Nephron progenitor cell (in vitro differentiated cells): ENCODE measurements at regions not wholly inside any gene's neighbourhood (a gene's known extent, or its start where the extent isn't known, plus 50 kb on each side); places are given as distances from the start of the nearest gene placed in this dataset.

ENCODE experiments used
- DNase-seq: peaks from one replicate; pipeline ENCODE4 v3.0.0; 2021
- H3K27ac Mint-ChIP-seq: 2 replicates; pipeline ENCODE4 v1.8.0; 2021; ENCODE audit warnings: mild to moderate bottlenecking, moderate library complexity, mixed read lengths
- H3K27me3 Mint-ChIP-seq: 2 replicates; pipeline ENCODE4 v1.8.0; 2021; ENCODE audit warnings: mild to moderate bottlenecking, low read depth, mixed read lengths; ENCODE audit not compliant: poor library complexity
- H3K36me3 Mint-ChIP-seq: 2 replicates; pipeline ENCODE4 v1.8.0; 2021; ENCODE audit warnings: low read depth, mixed read lengths
- H3K4me1 Mint-ChIP-seq: 2 replicates; pipeline ENCODE4 v1.8.0; 2021; ENCODE audit warnings: mixed read lengths
- H3K4me3 Mint-ChIP-seq: 2 replicates; pipeline ENCODE4 v1.8.0; 2021; ENCODE audit warnings: mild to moderate bottlenecking, moderate library complexity, mixed read lengths
- H3K9me3 Mint-ChIP-seq: 2 replicates; pipeline ENCODE4 v1.8.0; 2021; ENCODE audit warnings: mild to moderate bottlenecking, moderate library complexity, mixed read lengths
- CTCF ChIP-seq: fragments of 200-600 bp; sonication (generic); IDR thresholded peaks from 2 replicates; pipeline ENCODE4 v1.5.0; 2021; ENCODE audit warnings: antibody characterized with exemption

GRCh38 chr5:123721675-123722276 is 209.8 kb downstream of the CSNK1G3 start:
- no peak for TF ChIP-seq CTCF
- DNase-seq: no peak
- H3K9me3 Mint-ChIP-seq: peaks cover 35% of the 10 kb centered on the region
- H3K4me3 Mint-ChIP-seq: no peak overlapping the region
- peaks cover 11% of the 10 kb centered on the region for H3K36me3 Mint-ChIP-seq
- peaks cover 3% of the 10 kb centered on the region for H3K27me3 Mint-ChIP-seq
- H3K27ac Mint-ChIP-seq: peak overlapping the region; percentile 52
- peaks cover 14% of the 10 kb centered on the region for H3K4me1 Mint-ChIP-seq

- H3K4me1 Mint-ChIP-seq: peaks cover 14% of the 10 kb centered on the region
Observed at GRCh38 chr5:123720955-123721354, 209.0 kb downstream of the CSNK1G3 start.

GRCh38 chr5:123720339-123720738 is 208.4 kb downstream of the CSNK1G3 start:
- H3K4me1 Mint-ChIP-seq: peaks cover 14% of the 10 kb centered on the region
- H3K4me3 Mint-ChIP-seq: no peak overlapping the region
- no peak for DNase-seq
- no peak for TF ChIP-seq CTCF
- H3K27me3 Mint-ChIP-seq: peaks cover 3% of the 10 kb centered on the region
- no peaks in the 10 kb centered on the region for H3K36me3 Mint-ChIP-seq
- no peak overlapping the region for H3K27ac Mint-ChIP-seq
- peaks cover 22% of the 10 kb centered on the region for H3K9me3 Mint-ChIP-seq

More at GRCh38 chr5:123720955-123721354, 209.0 kb downstream of the CSNK1G3 start:
- H3K4me3 Mint-ChIP-seq: no peak overlapping the region
- H3K27me3 Mint-ChIP-seq: peaks cover 3% of the 10 kb centered on the region
- peaks cover 26% of the 10 kb centered on the region for H3K9me3 Mint-ChIP-seq
- DNase-seq: no peak
- no peak overlapping the region for H3K27ac Mint-ChIP-seq
- H3K36me3 Mint-ChIP-seq: peaks cover 3% of the 10 kb centered on the region
- TF ChIP-seq CTCF: no peak

GRCh38 chr5:123719004-123719403 is 207.0 kb downstream of the CSNK1G3 start:
- Mint-ChIP-seq H3K27me3 (peaks cover 3% of the 10 kb centered on the region), H3K27ac (no peak overlapping the region), H3K4me1 (peaks cover 14% of the 10 kb centered on the region), H3K9me3 (peaks cover 21% of the 10 kb centered on the region), H3K36me3 (no peaks in the 10 kb centered on the region), H3K4me3 (no peak overlapping the region)
- no peak for DNase-seq
- no peak for TF ChIP-seq CTCF

GRCh38 chr5:123718238-123718637 is 206.3 kb downstream of the CSNK1G3 start:
- Mint-ChIP-seq H3K9me3 (peaks cover 29% of the 10 kb centered on the region), H3K4me1 (peaks cover 14% of the 10 kb centered on the region), H3K36me3 (peaks cover 4% of the 10 kb centered on the region), H3K27ac (no peak overlapping the region), H3K27me3 (peaks cover 3% of the 10 kb centered on the region), H3K4me3 (no peak overlapping the region)
- no peak for DNase-seq
- no peak for TF ChIP-seq CTCF

- no peak for TF ChIP-seq CTCF
- Mint-ChIP-seq H3K27me3 (peaks cover 3% of the 10 kb centered on the region), H3K36me3 (peaks cover 14% of the 10 kb centered on the region), H3K27ac (no peak overlapping the region), H3K4me1 (peaks cover 14% of the 10 kb centered on the region), H3K9me3 (peaks cover 40% of the 10 kb centered on the region), H3K4me3 (no peak overlapping the region)
- no peak for DNase-seq
Observed at GRCh38 chr5:123717139-123717538, 205.2 kb downstream of the CSNK1G3 start.
